K562 (cell line): ENCODE measurements at regions not wholly inside any gene's neighbourhood (a gene's known extent, or its start where the extent isn't known, plus 50 kb on each side); places are given as distances from the start of the nearest gene placed in this dataset.
A peak's percentile ranks its signal among the peaks of the same experiment; 100 is the strongest.

Experiments
- TF ChIP-seq, protein P1 (sequence below), 2 experiments: IDR thresholded peaks; 2 replicates each; pipeline ENCODE4 v1.6.1; 2012; ENCODE audit warnings: improper control_type of control experiment in 2 of 2, low read depth in 2 of 2, low read length in 2 of 2, borderline replicate concordance in 1 of 2
- TF ChIP-seq, protein P2 (sequence below), 3 experiments: IDR thresholded peaks in 2 of 3; conservative IDR thresholded peaks in 1 of 3; 2 replicates each; pipeline ENCODE4 v1.5.1; 2011 to 2012; ENCODE audit warnings: low read length in 3 of 3, mild to moderate bottlenecking in 3 of 3, control low read depth in 2 of 3, improper control_type of control experiment in 1 of 3, inconsistent platforms in 1 of 3, low read depth in 1 of 3, mixed read lengths in 1 of 3, moderate library complexity in 1 of 3; ENCODE audit not compliant: insufficient read depth in 2 of 3

DNA sequence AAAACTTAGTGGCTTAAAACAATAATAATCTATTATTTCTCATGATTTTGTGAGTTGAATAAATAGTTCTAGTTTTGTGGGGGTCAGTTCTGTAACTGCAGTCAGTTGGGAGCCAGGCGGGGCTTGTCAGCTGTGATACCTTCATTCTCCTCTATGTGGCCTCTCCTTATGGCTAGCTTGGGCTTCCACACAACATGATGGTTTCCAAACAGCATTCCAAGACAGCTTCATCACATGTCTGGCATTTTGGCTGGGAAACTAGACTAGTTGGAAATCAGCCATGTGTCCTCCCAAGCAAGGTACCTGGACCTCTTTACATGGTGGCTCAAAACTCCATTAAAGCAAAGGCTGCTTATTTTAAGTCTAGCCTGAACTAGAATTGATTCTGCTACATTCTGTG lies 61.4 kb upstream of the RANBP3L start:
- TF ChIP-seq, protein P1, sequence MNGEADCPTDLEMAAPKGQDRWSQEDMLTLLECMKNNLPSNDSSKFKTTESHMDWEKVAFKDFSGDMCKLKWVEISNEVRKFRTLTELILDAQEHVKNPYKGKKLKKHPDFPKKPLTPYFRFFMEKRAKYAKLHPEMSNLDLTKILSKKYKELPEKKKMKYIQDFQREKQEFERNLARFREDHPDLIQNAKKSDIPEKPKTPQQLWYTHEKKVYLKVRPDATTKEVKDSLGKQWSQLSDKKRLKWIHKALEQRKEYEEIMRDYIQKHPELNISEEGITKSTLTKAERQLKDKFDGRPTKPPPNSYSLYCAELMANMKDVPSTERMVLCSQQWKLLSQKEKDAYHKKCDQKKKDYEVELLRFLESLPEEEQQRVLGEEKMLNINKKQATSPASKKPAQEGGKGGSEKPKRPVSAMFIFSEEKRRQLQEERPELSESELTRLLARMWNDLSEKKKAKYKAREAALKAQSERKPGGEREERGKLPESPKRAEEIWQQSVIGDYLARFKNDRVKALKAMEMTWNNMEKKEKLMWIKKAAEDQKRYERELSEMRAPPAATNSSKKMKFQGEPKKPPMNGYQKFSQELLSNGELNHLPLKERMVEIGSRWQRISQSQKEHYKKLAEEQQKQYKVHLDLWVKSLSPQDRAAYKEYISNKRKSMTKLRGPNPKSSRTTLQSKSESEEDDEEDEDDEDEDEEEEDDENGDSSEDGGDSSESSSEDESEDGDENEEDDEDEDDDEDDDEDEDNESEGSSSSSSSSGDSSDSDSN (IDR thresholded peaks at IDR 0.05; ENCODE audit: borderline replicate concordance in 1 of 2, low read depth in 2 of 2, low read length in 2 of 2), result no peak
- TF ChIP-seq, protein P2, sequence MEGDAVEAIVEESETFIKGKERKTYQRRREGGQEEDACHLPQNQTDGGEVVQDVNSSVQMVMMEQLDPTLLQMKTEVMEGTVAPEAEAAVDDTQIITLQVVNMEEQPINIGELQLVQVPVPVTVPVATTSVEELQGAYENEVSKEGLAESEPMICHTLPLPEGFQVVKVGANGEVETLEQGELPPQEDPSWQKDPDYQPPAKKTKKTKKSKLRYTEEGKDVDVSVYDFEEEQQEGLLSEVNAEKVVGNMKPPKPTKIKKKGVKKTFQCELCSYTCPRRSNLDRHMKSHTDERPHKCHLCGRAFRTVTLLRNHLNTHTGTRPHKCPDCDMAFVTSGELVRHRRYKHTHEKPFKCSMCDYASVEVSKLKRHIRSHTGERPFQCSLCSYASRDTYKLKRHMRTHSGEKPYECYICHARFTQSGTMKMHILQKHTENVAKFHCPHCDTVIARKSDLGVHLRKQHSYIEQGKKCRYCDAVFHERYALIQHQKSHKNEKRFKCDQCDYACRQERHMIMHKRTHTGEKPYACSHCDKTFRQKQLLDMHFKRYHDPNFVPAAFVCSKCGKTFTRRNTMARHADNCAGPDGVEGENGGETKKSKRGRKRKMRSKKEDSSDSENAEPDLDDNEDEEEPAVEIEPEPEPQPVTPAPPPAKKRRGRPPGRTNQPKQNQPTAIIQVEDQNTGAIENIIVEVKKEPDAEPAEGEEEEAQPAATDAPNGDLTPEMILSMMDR (IDR thresholded peaks at IDR 0.05 in 2 of 3, conservative IDR thresholded peaks at IDR 0.05 in 1 of 3; ENCODE audit: insufficient read depth in 2 of 3, low read depth in 1 of 3, low read length in 3 of 3), result peak in 1 of 3 experiments; percentile 11; a peak in 1 of 6 replicates
